HEK293 (cell line): ENCODE measurements at regions not wholly inside any gene's neighbourhood (a gene's known extent, or its start where the extent isn't known, plus 50 kb on each side); places are given as distances from the start of the nearest gene placed in this dataset.

Experiments used
- CTCF ChIA-PET: fragments of 350-600 bp; formaldehyde crosslinking; extraction: SDS; loops from one replicate; lab custom pipeline; 2021; ENCODE audit warnings: antibody characterized with exemption; lab: Yijun Ruan, JAX
- POLR2A ChIA-PET: fragments of 300-600 bp; formaldehyde crosslinking; extraction: SDS; loops from one replicate; lab custom pipeline; 2020; ENCODE audit warnings: antibody characterized with exemption, inconsistent platforms; lab: Yijun Ruan, JAX
- H3K27ac ChIP-seq: fragments of 200-500 bp; sonication (Bioruptor generic); 2 replicates; pipeline ENCODE4 v1.5.1; 2014; ENCODE audit warnings: low read depth, low read length, control low read depth, inconsistent platforms; ENCODE audit errors: extremely low read depth
- H3K36me3 ChIP-seq, 2 experiments: fragments of 200-500 bp in 1 of 2; sonication (Bioruptor generic) in 1 of 2; 1 replicate in 1 of 2; 2 replicates in 1 of 2; pipeline ENCODE4 v1.5.1; 2014 to 2017; ENCODE audit warnings: inconsistent platforms in 2 of 2, low read length in 2 of 2; ENCODE audit not compliant: control insufficient read depth in 2 of 2, insufficient read depth in 1 of 2
- H3K4me1 ChIP-seq: fragments of 200-500 bp; sonication (Bioruptor generic); 2 replicates; pipeline ENCODE4 v1.5.1; 2014; ENCODE audit warnings: mild to moderate bottlenecking, low read length, inconsistent platforms; ENCODE audit not compliant: control insufficient read depth, insufficient read depth
- H3K4me3 ChIP-seq: 2 replicates; pipeline ENCODE4 v1.5.1; 2011; ENCODE audit warnings: low read depth, mild to moderate bottlenecking, control low read depth, low read length, moderate library complexity
- H3K9me3 ChIP-seq: fragments of 200-500 bp; sonication (Bioruptor generic); 2 replicates; pipeline ENCODE4 v1.5.1; 2014; ENCODE audit warnings: low read depth, low read length, inconsistent platforms; ENCODE audit not compliant: control insufficient read depth, insufficient read depth
- BCL11B ChIP-seq: fragments of 450-650 bp; formaldehyde crosslinking; IDR thresholded peaks from 2 replicates; pipeline ENCODE4 v1.5.1; 2016; ENCODE audit warnings: low read depth, missing biosample characterization, missing genetic modification characterization
- CTCF ChIP-seq: fragments of 450-650 bp; formaldehyde crosslinking; IDR thresholded peaks from 2 replicates; pipeline ENCODE4 v1.5.1; 2016; ENCODE audit warnings: missing biosample characterization, missing genetic modification characterization
- GFI1B ChIP-seq: fragments of 450-650 bp; formaldehyde crosslinking; IDR thresholded peaks from 2 replicates; pipeline ENCODE4 v1.5.1; 2016; ENCODE audit warnings: missing biosample characterization, missing genetic modification characterization
- GLI2 ChIP-seq: fragments of 450-650 bp; formaldehyde crosslinking; IDR thresholded peaks from 2 replicates; pipeline ENCODE4; 2017; ENCODE audit warnings: missing biosample characterization, missing genetic modification characterization, low read depth, borderline replicate concordance
- MYNN ChIP-seq: fragments of 450-650 bp; formaldehyde crosslinking; IDR thresholded peaks from 2 replicates; pipeline ENCODE4 v1.5.1; 2016; ENCODE audit warnings: missing biosample characterization, missing genetic modification characterization, borderline replicate concordance
- OVOL3 ChIP-seq: fragments of 450-650 bp; formaldehyde crosslinking; IDR thresholded peaks from 2 replicates; pipeline ENCODE4 v1.5.1; 2016; ENCODE audit warnings: missing biosample characterization, missing genetic modification characterization
- ZBTB49 ChIP-seq: fragments of 450-650 bp; formaldehyde crosslinking; IDR thresholded peaks from 2 replicates; pipeline ENCODE4 v1.5.1; 2016; ENCODE audit warnings: missing biosample characterization, missing genetic modification characterization, low read depth
- ZNF16 ChIP-seq: fragments of 450-650 bp; formaldehyde crosslinking; IDR thresholded peaks from 2 replicates; pipeline ENCODE4 v1.5.1; 2016; ENCODE audit warnings: low read depth, missing biosample characterization, missing genetic modification characterization
- ZNF341 ChIP-seq: fragments of 450-650 bp; formaldehyde crosslinking; IDR thresholded peaks from 2 replicates; pipeline ENCODE4; 2016; ENCODE audit warnings: low read depth, missing biosample characterization, missing genetic modification characterization
- ZNF354C ChIP-seq: fragments of 450-650 bp; formaldehyde crosslinking; IDR thresholded peaks from 2 replicates; pipeline ENCODE4 v1.5.1; 2016; ENCODE audit warnings: missing biosample characterization, missing genetic modification characterization, low read depth, borderline replicate concordance
- ZNF366 ChIP-seq: fragments of 450-650 bp; formaldehyde crosslinking; conservative IDR thresholded peaks from 2 replicates; pipeline ENCODE4 v1.5.1; 2016; ENCODE audit warnings: missing biosample characterization, missing genetic modification characterization
- ZNF514 ChIP-seq: fragments of 450-650 bp; formaldehyde crosslinking; IDR thresholded peaks from 2 replicates; pipeline ENCODE4 v1.5.1; 2016; ENCODE audit warnings: missing biosample characterization, missing genetic modification characterization
- ZNF518A ChIP-seq: fragments of 450-650 bp; formaldehyde crosslinking; conservative IDR thresholded peaks from 2 replicates; pipeline ENCODE4 v1.5.1; 2016; ENCODE audit warnings: low read depth, missing biosample characterization, missing genetic modification characterization
- ZNF558 ChIP-seq: fragments of 450-650 bp; formaldehyde crosslinking; IDR thresholded peaks from 2 replicates; pipeline ENCODE4 v1.5.1; 2016; ENCODE audit warnings: missing biosample characterization, missing genetic modification characterization
- ZNF571 ChIP-seq: fragments of 450-650 bp; formaldehyde crosslinking; IDR thresholded peaks from 2 replicates; pipeline ENCODE4 v1.5.0; 2017; ENCODE audit warnings: missing biosample characterization, missing genetic modification characterization
- ZNF658 ChIP-seq: fragments of 450-650 bp; formaldehyde crosslinking; IDR thresholded peaks from 2 replicates; pipeline ENCODE4; 2016; ENCODE audit warnings: missing biosample characterization, missing genetic modification characterization
- ZNF692 ChIP-seq: fragments of 450-650 bp; formaldehyde crosslinking; IDR thresholded peaks from 2 replicates; pipeline ENCODE4 v1.5.1; 2016; ENCODE audit warnings: missing biosample characterization, missing genetic modification characterization
- ZNF704 ChIP-seq: fragments of 450-650 bp; formaldehyde crosslinking; IDR thresholded peaks from 2 replicates; pipeline ENCODE4 v1.5.1; 2016; ENCODE audit warnings: missing biosample characterization, missing genetic modification characterization
- ZSCAN23 ChIP-seq: fragments of 450-650 bp; formaldehyde crosslinking; IDR thresholded peaks from 2 replicates; pipeline ENCODE4 v1.5.1; 2016; ENCODE audit warnings: missing biosample characterization, missing genetic modification characterization
- ZSCAN30 ChIP-seq: fragments of 450-650 bp; IDR thresholded peaks from 2 replicates; pipeline ENCODE4 v1.5.1; 2018; ENCODE audit warnings: missing biosample characterization, mild to moderate bottlenecking, missing genetic modification characterization, moderate library complexity

- CTCF ChIA-PET, result interaction anchor here (0.6 to 0.7 kb wide), 2 partner anchors 47 to 80 kb away, joined by 3 to 4 read pairs; no protein-coding TSS in a partner anchor
- Histone ChIP-seq H3K4me1 (no peaks in the 10 kb centered on the region), H3K36me3 (no peaks in the 10 kb centered on the region), H3K9me3 (no peaks in the 10 kb centered on the region), H3K4me3 (no peak overlapping the region), H3K27ac (no peak overlapping the region)
- POLR2A ChIA-PET, result no interaction called here
- TF ChIP-seq ZNF16 (tag by site-specific recombination), result no peak
- TF ChIP-seq ZBTB49, result no peak
- no peak for TF ChIP-seq ZNF571 (tag by site-specific recombination)
- no peak for TF ChIP-seq ZNF658 (tag by site-specific recombination)
- no peak for TF ChIP-seq ZNF354C (tag by site-specific recombination)
- TF ChIP-seq BCL11B (tag by site-specific recombination), result no peak
- TF ChIP-seq ZNF341 (tag by site-specific recombination), result no peak
- no peak for TF ChIP-seq GLI2 (tag by site-specific recombination)
- no peak for TF ChIP-seq ZSCAN30 (tag by site-specific recombination)
- TF ChIP-seq GFI1B, result no peak
- TF ChIP-seq ZNF558, result no peak
- TF ChIP-seq ZNF366 (tag by site-specific recombination), result no peak
- no peak for TF ChIP-seq ZNF518A (tag by site-specific recombination)
- TF ChIP-seq ZSCAN23, result no peak
- no peak for TF ChIP-seq ZNF692
- TF ChIP-seq CTCF, result no peak
- no peak for TF ChIP-seq OVOL3 (tag by site-specific recombination)
- TF ChIP-seq ZNF704, result no peak
- no peak for TF ChIP-seq MYNN (tag by site-specific recombination)
- no peak for TF ChIP-seq ZNF514 (tag by site-specific recombination)
Measured at GRCh38 chr21:19540287-19540686, 1136.7 kb upstream of the TMPRSS15 start.
